IMR-90 (cell line): ENCODE measurements at regions not wholly inside any gene's neighbourhood (a gene's known extent, or its start where the extent isn't known, plus 50 kb on each side); places are given as distances from the start of the nearest gene placed in this dataset.

Experiments
- ATAC-seq: fragments of 200-7000 bp; cut with Tn5 transposase; 2 replicates; pipeline ENCODE4 v1.9.1; 2020; ENCODE audit warnings: low read depth, mild to moderate bottlenecking, moderate library complexity
- BruUV-seq: library from RNA; stranded (reverse); fragments of 400-500 nt; replicated peaks from 2 replicates; lab custom pipeline; 2021; lab: Mats Ljungman, UMichigan
- CTCF ChIA-PET: fragments of 300-600 bp; formaldehyde crosslinking; extraction: SDS; loops from one replicate; lab custom pipeline; 2021; ENCODE audit warnings: antibody characterized with exemption; lab: Yijun Ruan, JAX
- POLR2A ChIA-PET: fragments of 300-600 bp; sonication (Branson Sonifier 250); formaldehyde crosslinking; loops from one replicate; lab custom pipeline; 2022; ENCODE audit warnings: antibody characterized with exemption; ENCODE audit not compliant: unreplicated experiment; lab: Charles Lee
- DNase-seq: peaks from one replicate; pipeline ENCODE4 v3.0.0; 2013
- H2AFZ ChIP-seq: replicated peaks from 2 replicates; pipeline ENCODE3; 2013; ENCODE audit warnings: low read length, mild to moderate bottlenecking; ENCODE audit not compliant: poor library complexity
- H2AK5ac ChIP-seq: 2 replicates; pipeline ENCODE4 v1.6.1; 2013; ENCODE audit warnings: low read depth, low read length, inconsistent platforms
- H2AK9ac ChIP-seq: replicated peaks from 2 replicates; pipeline ENCODE3; 2013; ENCODE audit warnings: mild to moderate bottlenecking, low read depth, low read length, moderate library complexity; ENCODE audit not compliant: poor library complexity
- H2BK120ac ChIP-seq: 2 replicates; pipeline ENCODE4 v1.6.1; 2013; ENCODE audit warnings: low read depth, low read length, inconsistent platforms
- H2BK15ac ChIP-seq: 3 replicates; pipeline ENCODE4 v1.6.1; 2013; ENCODE audit warnings: low read depth, low read length, inconsistent platforms
- H2BK20ac ChIP-seq: 2 replicates; pipeline ENCODE4 v1.6.1; 2013; ENCODE audit warnings: low read depth, mild to moderate bottlenecking, inconsistent platforms, low read length, moderate library complexity
- H2BK5ac ChIP-seq: 2 replicates; pipeline ENCODE4 v1.6.1; 2013; ENCODE audit warnings: mild to moderate bottlenecking, low read depth, low read length, inconsistent platforms; ENCODE audit not compliant: poor library complexity, severe bottlenecking
- H3K14ac ChIP-seq: replicated peaks from 2 replicates; pipeline ENCODE4 v1.6.1; 2013; ENCODE audit warnings: low read depth, low read length, inconsistent platforms
- H3K18ac ChIP-seq: 2 replicates; pipeline ENCODE4 v1.6.1; 2013; ENCODE audit warnings: low read depth, low read length, control low read depth
- H3K23ac ChIP-seq: 2 replicates; pipeline ENCODE4 v1.6.1; 2013; ENCODE audit warnings: low read depth, low read length, inconsistent platforms
- H3K27ac ChIP-seq: 2 replicates; pipeline ENCODE4 v1.5.1; 2013; ENCODE audit warnings: mild to moderate bottlenecking, control low read depth, low read length; ENCODE audit not compliant: insufficient read depth
- H3K27me3 ChIP-seq: 2 replicates; pipeline ENCODE4 v1.6.1; 2013; ENCODE audit warnings: low read length; ENCODE audit not compliant: control insufficient read depth, insufficient read depth
- H3K36me3 ChIP-seq: 2 replicates; pipeline ENCODE4 v1.6.1; 2013; ENCODE audit warnings: low read length, mixed read lengths; ENCODE audit not compliant: control insufficient read depth, insufficient read depth
- H3K4ac ChIP-seq: 2 replicates; pipeline ENCODE4 v1.6.1; 2013; ENCODE audit warnings: low read depth, low read length, inconsistent platforms
- H3K4me1 ChIP-seq: 2 replicates; pipeline ENCODE4 v1.6.1; 2013; ENCODE audit warnings: low read length, mixed read lengths; ENCODE audit not compliant: control insufficient read depth, insufficient read depth
- H3K4me2 ChIP-seq: 2 replicates; pipeline ENCODE4 v1.6.1; 2013; ENCODE audit warnings: low read depth, mild to moderate bottlenecking, control low read depth, low read length, moderate library complexity
- H3K4me3 ChIP-seq: 2 replicates; pipeline ENCODE4 v1.5.1; 2013; ENCODE audit warnings: low read depth, mild to moderate bottlenecking, control low read depth, low read length, moderate library complexity; ENCODE audit not compliant: insufficient read depth
- H3K56ac ChIP-seq: 2 replicates; pipeline ENCODE4 v1.6.1; 2013; ENCODE audit warnings: low read length, inconsistent platforms; ENCODE audit not compliant: insufficient read depth; ENCODE audit errors: extremely low read depth
- H3K79me1 ChIP-seq, 2 experiments: 2 replicates each; pipeline ENCODE4 v1.6.1; 2013; ENCODE audit warnings: low read length in 2 of 2, inconsistent platforms in 1 of 2, low read depth in 1 of 2
- H3K9ac ChIP-seq: 2 replicates; pipeline ENCODE4 v1.6.1; 2013; ENCODE audit warnings: low read depth, low read length, control low read depth
- H3K9me1 ChIP-seq: 2 replicates; pipeline ENCODE4 v1.6.1; 2013; ENCODE audit warnings: low read length, inconsistent platforms; ENCODE audit not compliant: insufficient read depth
- H3K9me3 ChIP-seq: 2 replicates; pipeline ENCODE4 v1.6.1; 2013; ENCODE audit warnings: low read length; ENCODE audit not compliant: control insufficient read depth, insufficient read depth
- H4K20me1 ChIP-seq: 2 replicates; pipeline ENCODE4 v1.6.1; 2013; ENCODE audit warnings: low read length, inconsistent platforms; ENCODE audit not compliant: insufficient read depth
- H4K5ac ChIP-seq: 2 replicates; pipeline ENCODE4 v1.6.1; 2013; ENCODE audit warnings: mild to moderate bottlenecking, low read depth, low read length, control low read depth
- H4K8ac ChIP-seq, 2 experiments: 2 replicates each; pipeline ENCODE4 v1.6.1; 2013; ENCODE audit warnings: low read depth in 2 of 2, low read length in 2 of 2, control low read depth in 1 of 2, inconsistent platforms in 1 of 2
- H4K91ac ChIP-seq: 2 replicates; pipeline ENCODE4 v1.6.1; 2013; ENCODE audit warnings: low read depth, low read length, inconsistent platforms; ENCODE audit not compliant: insufficient read depth
- BHLHE40 ChIP-seq: fragments of 150-350 bp; IDR thresholded peaks from 2 replicates; pipeline ENCODE4 v1.6.1; 2016; ENCODE audit warnings: mild to moderate bottlenecking, low read depth, low read length
- CEBPB ChIP-seq: IDR thresholded peaks from 2 replicates; pipeline ENCODE4 v1.6.1; 2012; ENCODE audit warnings: low read depth, low read length, improper control_type of control experiment
- CHD1 ChIP-seq: IDR thresholded peaks from 2 replicates; pipeline ENCODE4 v1.6.1; 2012; ENCODE audit warnings: low read depth, low read length, improper control_type of control experiment
- CTCF ChIP-seq: conservative IDR thresholded peaks from 2 replicates; pipeline ENCODE4 v1.5.1; 2012; ENCODE audit warnings: mild to moderate bottlenecking, low read depth, low read length, improper control_type of control experiment
- FOS ChIP-seq: fragments of 150-350 bp; IDR thresholded peaks from 2 replicates; pipeline ENCODE4 v1.6.1; 2016; ENCODE audit warnings: low read depth, low read length
- MAFK ChIP-seq: IDR thresholded peaks from 2 replicates; pipeline ENCODE4 v1.6.1; 2012; ENCODE audit warnings: low read depth, low read length, improper control_type of control experiment
- MAZ ChIP-seq: IDR thresholded peaks from 2 replicates; pipeline ENCODE4 v1.6.1; 2012; ENCODE audit warnings: low read depth, mild to moderate bottlenecking, low read length, improper control_type of control experiment, moderate library complexity, borderline replicate concordance
- MXI1 ChIP-seq: IDR thresholded peaks from 2 replicates; pipeline ENCODE4 v1.6.1; 2012; ENCODE audit warnings: low read depth, mild to moderate bottlenecking, low read length, moderate library complexity, borderline replicate concordance
- NFE2L2 ChIP-seq: fragments of 150-350 bp; IDR thresholded peaks from 2 replicates; pipeline ENCODE4 v1.6.1; 2016; ENCODE audit warnings: low read depth, mild to moderate bottlenecking, low read length
- POLR2A ChIP-seq: IDR thresholded peaks from 2 replicates; pipeline ENCODE4 v1.6.1; 2012; ENCODE audit warnings: mild to moderate bottlenecking, low read depth, low read length
- RAD21 ChIP-seq: IDR thresholded peaks from 2 replicates; pipeline ENCODE4 v1.6.1; 2012; ENCODE audit warnings: low read length, improper control_type of control experiment
- RCOR1 ChIP-seq: IDR thresholded peaks from 2 replicates; pipeline ENCODE4 v1.6.1; 2012; ENCODE audit warnings: mild to moderate bottlenecking, low read length, improper control_type of control experiment; ENCODE audit not compliant: insufficient replicate concordance
- RFX5 ChIP-seq: IDR thresholded peaks from 2 replicates; pipeline ENCODE4 v1.8.0; 2012; ENCODE audit warnings: low read depth, mild to moderate bottlenecking, low read length, moderate library complexity
- SMC3 ChIP-seq: fragments of 150-350 bp; IDR thresholded peaks from 2 replicates; pipeline ENCODE4 v1.6.1; 2016; ENCODE audit warnings: low read depth, mild to moderate bottlenecking, antibody characterized with exemption, low read length, moderate library complexity
- dilution Hi-C: fragments of 300-500 bp; cut with HindIII; formaldehyde crosslinking; loops from one replicate; pipeline ENCODE4 v1.14.3; 2018; ENCODE audit warnings: low sequenced_read_pairs; ENCODE audit not compliant: unreplicated experiment
- in situ Hi-C: fragments of 300-500 bp; cut with MboI; formaldehyde crosslinking; loops from 3 replicates; pipeline ENCODE4 v1.14.3; 2019; ENCODE audit warnings: low sequenced_read_pairs, inconsistent platforms, mixed read lengths
- intact Hi-C: fragments of 100-400 bp; cut with micrococcal nuclease; formaldehyde crosslinking; loops from 2 replicates; pipeline ENCODE4 v1.10.0; 2022
- TF ChIP-seq, protein P1 (sequence below): fragments of 150-350 bp; IDR thresholded peaks from 2 replicates; pipeline ENCODE4 v1.6.1; 2017; ENCODE audit warnings: mild to moderate bottlenecking, antibody characterized with exemption, low read length, low read depth
- TF ChIP-seq, protein P2 (sequence below): fragments of 150-350 bp; IDR thresholded peaks from 2 replicates; pipeline ENCODE4 v1.6.1; 2016; ENCODE audit warnings: low read depth, mild to moderate bottlenecking, low read length, moderate library complexity, borderline replicate concordance

- Histone ChIP-seq H3K9ac (no peak overlapping the region), H2BK120ac (no peak overlapping the region), H2BK5ac (no peak overlapping the region), H3K23ac (no peak overlapping the region), H3K4ac (no peak overlapping the region), H3K14ac (no peak overlapping the region), H3K27ac (no peak overlapping the region), H3K36me3 (no peaks in the 10 kb centered on the region), H2AFZ (no peak overlapping the region), H3K4me2 (no peak overlapping the region), H3K79me1 (no peaks in the 10 kb centered on the region), H3K56ac (no peak overlapping the region), H3K18ac (no peak overlapping the region), H3K9me1 (no peaks in the 10 kb centered on the region), H3K9me3 (peaks cover 7% of the 10 kb centered on the region), H3K4me3 (no peak overlapping the region), H2AK5ac (no peak overlapping the region), H4K5ac (no peak overlapping the region), H2BK20ac (no peak overlapping the region), H3K4me1 (no peaks in the 10 kb centered on the region), H4K91ac (no peak overlapping the region), H4K8ac (no peak overlapping the region), H2BK15ac (no peak overlapping the region), H3K27me3 (no peaks in the 10 kb centered on the region), H2AK9ac (no peak overlapping the region), H4K20me1 (no peaks in the 10 kb centered on the region)
- intact Hi-C loops (no loop called here), in situ Hi-C loops (no loop called here), dilution Hi-C loops (no loop called here)
- ChIA-PET POLR2A (no interaction called here), CTCF (no interaction called here)
- ATAC-seq (no peak), DNase-seq (no peak)
- TF ChIP-seq RAD21 (no peak), CEBPB (no peak), POLR2A (no peak), CTCF (no peak), RCOR1 (no peak), FOS (no peak), MAFK (no peak), NFE2L2 (no peak), MXI1 (no peak), SMC3 (no peak), MAZ (no peak), CHD1 (no peak), RFX5 (no peak), BHLHE40 (no peak)
- TF ChIP-seq, protein P1, sequence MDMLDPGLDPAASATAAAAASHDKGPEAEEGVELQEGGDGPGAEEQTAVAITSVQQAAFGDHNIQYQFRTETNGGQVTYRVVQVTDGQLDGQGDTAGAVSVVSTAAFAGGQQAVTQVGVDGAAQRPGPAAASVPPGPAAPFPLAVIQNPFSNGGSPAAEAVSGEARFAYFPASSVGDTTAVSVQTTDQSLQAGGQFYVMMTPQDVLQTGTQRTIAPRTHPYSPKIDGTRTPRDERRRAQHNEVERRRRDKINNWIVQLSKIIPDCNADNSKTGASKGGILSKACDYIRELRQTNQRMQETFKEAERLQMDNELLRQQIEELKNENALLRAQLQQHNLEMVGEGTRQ = no peak
- TF ChIP-seq, protein P2, sequence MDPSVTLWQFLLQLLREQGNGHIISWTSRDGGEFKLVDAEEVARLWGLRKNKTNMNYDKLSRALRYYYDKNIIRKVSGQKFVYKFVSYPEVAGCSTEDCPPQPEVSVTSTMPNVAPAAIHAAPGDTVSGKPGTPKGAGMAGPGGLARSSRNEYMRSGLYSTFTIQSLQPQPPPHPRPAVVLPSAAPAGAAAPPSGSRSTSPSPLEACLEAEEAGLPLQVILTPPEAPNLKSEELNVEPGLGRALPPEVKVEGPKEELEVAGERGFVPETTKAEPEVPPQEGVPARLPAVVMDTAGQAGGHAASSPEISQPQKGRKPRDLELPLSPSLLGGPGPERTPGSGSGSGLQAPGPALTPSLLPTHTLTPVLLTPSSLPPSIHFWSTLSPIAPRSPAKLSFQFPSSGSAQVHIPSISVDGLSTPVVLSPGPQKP = no peak
- no TSS peak for BruUV-seq
These were observed 924.4 kb upstream of the NXPH2 start for GRCh38 chr2:139704606-139705005.
